SK-N-DZ (cell line): ENCODE measurements at regions not wholly inside any gene's neighbourhood (a gene's known extent, or its start where the extent isn't known, plus 50 kb on each side); places are given as distances from the start of the nearest gene placed in this dataset.

Source experiments
- DNase-seq: peaks from one replicate; pipeline ENCODE4 v3.0.0-alpha.2; 2015; ENCODE audit warnings: low spot score

GRCh38 chr5:68352166-68352565 is 136.6 kb downstream of the PIK3R1 start:
- DNase-seq, result no peak

GRCh38 chr5:68353605-68354004 is 138.0 kb downstream of the PIK3R1 start:
- DNase-seq, result no peak

DNA sequence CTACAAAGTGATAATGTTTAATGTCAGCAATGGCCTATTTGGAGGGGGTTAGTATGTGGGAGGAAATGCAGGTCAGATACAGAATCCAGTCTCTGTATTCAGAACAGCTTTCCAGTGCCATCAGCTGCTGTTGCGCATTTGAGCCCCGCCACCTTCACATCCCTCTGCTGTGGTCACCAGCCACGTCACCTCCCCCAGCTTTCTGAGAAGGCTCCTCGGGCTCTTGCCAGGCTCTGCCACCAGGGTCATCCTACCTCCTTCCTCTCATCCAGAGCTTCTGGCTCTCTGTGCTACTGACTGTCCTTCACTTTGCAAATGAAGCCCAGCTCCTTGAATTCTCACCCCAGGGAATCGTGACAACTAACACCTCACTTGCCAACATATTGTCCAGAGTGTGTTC is 138.8 kb downstream of the PIK3R1 start:
- DNase-seq, result no peak

GRCh38 chr5:68356216-68356615 is 140.7 kb downstream of the PIK3R1 start:
- DNase-seq, result no peak

- no peak for DNase-seq
Measured at GRCh38 chr5:68356623-68357022, 141.1 kb downstream of the PIK3R1 start.

GRCh38 chr5:68359699-68360098 is 144.1 kb downstream of the PIK3R1 start:
- no peak for DNase-seq

DNA sequence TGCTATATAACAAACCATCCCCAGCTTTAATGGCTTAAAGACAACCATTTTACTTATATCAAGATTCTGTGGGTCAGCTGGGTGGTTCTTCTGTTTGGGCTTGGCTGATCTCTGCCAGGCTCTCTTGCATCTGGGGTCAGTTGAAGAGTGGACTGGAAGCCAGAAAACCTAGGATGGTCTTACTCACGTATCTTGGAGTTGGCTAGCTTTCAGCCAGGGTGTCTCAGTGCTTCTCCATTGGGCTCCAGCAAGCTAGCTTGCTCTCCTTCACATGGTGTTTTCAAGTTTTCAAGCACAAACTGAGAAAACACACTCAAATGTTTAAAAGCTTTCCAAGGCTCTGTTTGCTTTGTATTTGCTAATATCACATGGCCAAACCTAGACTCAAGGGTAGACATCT is 146.8 kb downstream of the PIK3R1 start:
- no peak for DNase-seq

DNA sequence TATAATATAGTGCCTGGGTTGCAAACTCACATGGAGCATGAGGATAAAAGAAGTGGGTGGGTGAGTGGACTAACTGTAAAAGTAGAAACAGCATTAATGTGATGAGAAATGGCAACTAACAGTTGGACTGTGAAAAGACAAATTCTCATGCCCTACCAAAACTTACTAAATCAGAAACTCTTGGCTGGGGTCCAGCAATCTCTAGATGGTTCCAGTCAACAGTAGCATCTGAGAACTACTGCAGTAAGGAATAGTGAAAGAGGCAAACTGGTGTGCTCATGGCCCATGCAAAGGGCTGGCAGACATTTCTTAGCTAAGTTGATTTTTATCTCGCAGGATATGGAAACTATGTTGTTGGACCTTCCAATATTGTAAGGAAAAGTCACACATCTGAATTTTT is 150.3 kb downstream of the PIK3R1 start:
- no peak for DNase-seq

DNA sequence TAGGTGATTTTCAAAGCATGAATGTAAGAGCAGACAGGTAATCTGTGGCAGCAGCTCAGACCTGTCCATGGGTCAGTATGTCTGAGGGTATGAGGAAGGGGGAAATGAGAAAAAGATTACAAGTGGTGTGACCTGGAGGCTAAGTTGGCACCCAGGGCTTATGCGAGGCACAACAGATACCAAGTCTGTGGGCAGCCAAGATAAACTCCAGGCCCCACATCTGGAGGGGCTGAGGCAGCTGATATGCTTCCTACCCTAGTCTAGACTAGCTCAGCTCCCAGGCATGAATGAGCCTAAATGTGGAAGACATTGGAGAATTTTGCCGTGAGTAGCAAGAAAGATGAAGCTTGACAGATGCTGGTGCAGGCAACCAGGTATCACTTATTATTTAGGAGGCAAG is 151.7 kb downstream of the PIK3R1 start:
- DNase-seq, result no peak

DNA sequence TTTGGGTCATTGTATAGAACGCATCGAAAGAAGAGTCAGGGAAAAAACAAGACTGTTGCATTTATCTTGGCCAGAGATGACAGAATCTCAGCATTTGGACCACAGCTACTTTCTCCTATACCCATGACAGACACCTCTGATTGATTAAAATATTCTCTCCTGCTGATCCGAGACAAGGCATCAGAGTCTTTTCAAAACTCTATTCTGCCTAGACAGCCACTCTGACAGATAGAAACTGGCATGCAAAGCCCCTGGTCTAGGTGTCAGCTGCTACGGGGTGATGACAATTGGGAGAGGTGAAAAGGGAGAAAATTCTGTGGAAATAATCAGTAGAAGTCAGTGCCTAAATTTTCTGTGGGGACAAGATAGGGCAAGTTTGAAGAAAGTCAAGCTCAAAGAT is 152.2 kb downstream of the PIK3R1 start:
- no peak for DNase-seq

- DNase-seq, result no peak
Measured at GRCh38 chr5:68368311-68369022, 152.9 kb downstream of the PIK3R1 start.

GRCh38 chr5:68369023-68369359 is 153.4 kb downstream of the PIK3R1 start:
- no peak for DNase-seq

GRCh38 chr5:68369457-68370125 is 154.0 kb downstream of the PIK3R1 start:
- no peak for DNase-seq

GRCh38 chr5:68370196-68370595 is 154.6 kb downstream of the PIK3R1 start:
- no peak for DNase-seq

- no peak for DNase-seq
Measured at GRCh38 chr5:68371607-68372006, 156.1 kb downstream of the PIK3R1 start.

DNA sequence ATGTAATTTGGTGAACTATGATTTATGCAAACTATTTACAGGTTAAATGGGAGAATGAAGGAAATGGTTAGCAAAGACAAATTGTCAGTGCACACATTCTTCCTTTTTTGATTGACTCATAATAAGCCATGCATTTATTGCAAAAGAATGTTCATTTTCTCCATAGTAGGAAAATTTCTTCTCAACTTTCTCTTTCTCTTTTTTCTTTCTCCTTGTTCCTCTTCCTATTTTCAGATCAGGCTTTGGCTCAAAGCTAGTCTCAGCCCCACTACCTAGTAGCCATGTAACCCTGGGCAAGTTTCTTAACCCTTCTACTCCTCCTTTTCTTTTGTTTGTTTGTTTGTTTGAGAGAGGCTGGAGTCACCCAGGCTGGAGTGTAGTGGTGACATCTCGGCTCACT is 156.6 kb downstream of the PIK3R1 start:
- no peak for DNase-seq

GRCh38 chr5:68373050-68373449 is 157.5 kb downstream of the PIK3R1 start:
- no peak for DNase-seq

GRCh38 chr5:68374796-68375518 is 159.4 kb downstream of the PIK3R1 start:
- DNase-seq, result no peak

- DNase-seq, result no peak
Measured at GRCh38 chr5:68375540-68375939, 160.0 kb downstream of the PIK3R1 start.

GRCh38 chr5:68376935-68377334 is 161.4 kb downstream of the PIK3R1 start:
- no peak for DNase-seq

DNA sequence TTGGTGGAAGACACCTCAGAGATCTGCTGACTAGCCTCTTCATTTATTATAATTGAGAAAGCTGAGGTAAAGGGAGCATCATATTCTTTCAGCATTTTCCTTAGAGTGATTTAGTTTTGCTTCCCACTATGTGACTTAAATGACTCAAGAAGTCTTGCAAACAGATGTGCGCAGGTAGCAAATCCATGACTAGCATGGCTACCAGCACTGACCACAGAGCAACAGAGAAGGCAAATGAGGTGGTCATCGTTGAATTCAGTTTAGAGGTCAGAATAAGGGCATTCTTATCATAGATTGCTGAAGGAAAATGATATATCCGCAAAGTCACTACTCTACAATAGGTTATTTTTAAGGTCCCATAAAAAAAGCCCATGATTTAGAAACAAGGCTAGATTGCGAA is 162.2 kb downstream of the PIK3R1 start:
- DNase-seq, result no peak

GRCh38 chr5:68378204-68378820 is 162.8 kb downstream of the PIK3R1 start:
- no peak for DNase-seq
